ENCODE measurements at regions not wholly inside any gene's neighbourhood (a gene's known extent, or its start where the extent isn't known, plus 50 kb on each side); places are given as distances from the start of the nearest gene placed in this dataset.

- no peak overlapping the region for H3K4me3 ChIP-seq (ENCODE audit: low read depth, low read length)
- TF ChIP-seq, protein P1, sequence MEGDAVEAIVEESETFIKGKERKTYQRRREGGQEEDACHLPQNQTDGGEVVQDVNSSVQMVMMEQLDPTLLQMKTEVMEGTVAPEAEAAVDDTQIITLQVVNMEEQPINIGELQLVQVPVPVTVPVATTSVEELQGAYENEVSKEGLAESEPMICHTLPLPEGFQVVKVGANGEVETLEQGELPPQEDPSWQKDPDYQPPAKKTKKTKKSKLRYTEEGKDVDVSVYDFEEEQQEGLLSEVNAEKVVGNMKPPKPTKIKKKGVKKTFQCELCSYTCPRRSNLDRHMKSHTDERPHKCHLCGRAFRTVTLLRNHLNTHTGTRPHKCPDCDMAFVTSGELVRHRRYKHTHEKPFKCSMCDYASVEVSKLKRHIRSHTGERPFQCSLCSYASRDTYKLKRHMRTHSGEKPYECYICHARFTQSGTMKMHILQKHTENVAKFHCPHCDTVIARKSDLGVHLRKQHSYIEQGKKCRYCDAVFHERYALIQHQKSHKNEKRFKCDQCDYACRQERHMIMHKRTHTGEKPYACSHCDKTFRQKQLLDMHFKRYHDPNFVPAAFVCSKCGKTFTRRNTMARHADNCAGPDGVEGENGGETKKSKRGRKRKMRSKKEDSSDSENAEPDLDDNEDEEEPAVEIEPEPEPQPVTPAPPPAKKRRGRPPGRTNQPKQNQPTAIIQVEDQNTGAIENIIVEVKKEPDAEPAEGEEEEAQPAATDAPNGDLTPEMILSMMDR (IDR thresholded peaks at IDR 0.05; ENCODE audit: low read depth, low read length): no peak
- DNase-seq (ENCODE audit: low read depth, low spot score): no peak
- in situ Hi-C loops (cut with HindIII; ENCODE audit: low sequenced_read_pairs): no loop called here
These were observed 1460.3 kb downstream of the UQCRFS1 start for GRCh38 chr19:27752530-27753184.

DNA sequence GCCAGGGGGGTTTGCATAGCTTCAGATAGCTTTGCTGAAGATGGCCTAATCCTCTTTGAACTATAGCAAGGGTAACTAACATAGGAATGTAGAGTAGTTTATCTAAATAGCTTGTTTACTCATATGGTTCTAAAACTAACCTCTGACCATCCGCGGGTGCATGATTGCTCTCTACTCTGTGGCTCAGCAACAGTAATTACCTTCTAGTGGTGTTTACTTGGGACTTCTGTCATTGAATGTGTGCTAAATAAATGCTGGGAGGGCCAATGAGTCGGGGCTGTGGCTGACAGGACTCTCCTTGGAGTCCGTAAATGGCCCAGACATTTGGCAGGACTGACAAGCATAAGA lies 1461.9 kb downstream of the UQCRFS1 start:
- TF ChIP-seq, protein P1 (IDR thresholded peaks at IDR 0.05; ENCODE audit: low read depth, low read length): no peak
- in situ Hi-C loops (cut with HindIII; ENCODE audit: low sequenced_read_pairs): no loop called here

GRCh38 chr19:27750391-27751043 lies 1462.4 kb downstream of the UQCRFS1 start:
- TF ChIP-seq, protein P1 (IDR thresholded peaks at IDR 0.05; ENCODE audit: low read depth, low read length): no peak
- no peak overlapping the region for H3K4me3 ChIP-seq (ENCODE audit: low read depth, low read length)
- in situ Hi-C loops (cut with HindIII; ENCODE audit: low sequenced_read_pairs): no loop called here
- DNase-seq (ENCODE audit: low read depth, low spot score): no peak

More for the DNA sequence above, 1461.9 kb downstream of the UQCRFS1 start:
- H3K4me3 ChIP-seq (ENCODE audit: low read depth, low read length): no peak overlapping the region
- DNase-seq (ENCODE audit: low read depth, low spot score): no peak

DNA sequence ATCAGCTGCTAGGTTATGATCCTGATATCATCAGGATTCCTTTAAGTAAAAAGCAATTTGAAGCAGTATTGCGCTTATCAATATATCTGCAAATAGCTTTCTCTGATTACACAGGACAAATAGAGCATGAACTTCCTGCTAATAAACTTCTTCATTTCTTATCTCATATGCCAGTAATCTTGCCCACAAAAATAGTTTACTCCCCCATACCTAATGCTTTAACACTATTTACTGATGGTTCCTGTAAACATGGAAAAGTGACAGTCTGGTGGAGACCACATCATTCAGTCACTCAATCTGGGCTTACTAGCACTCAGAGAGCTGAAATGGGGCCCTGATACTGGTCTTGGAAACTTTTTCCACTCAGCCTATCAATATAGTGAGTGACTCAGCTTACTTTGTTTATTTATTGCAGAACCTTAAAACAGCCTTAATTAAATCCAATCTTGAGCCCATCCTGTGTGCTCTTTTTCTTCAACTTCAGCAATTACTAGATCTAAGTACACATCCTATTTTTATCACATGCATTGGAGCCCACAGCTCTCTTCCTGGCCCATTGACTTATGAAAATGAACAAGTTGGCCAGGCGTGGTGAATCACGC lies 1464.3 kb downstream of the UQCRFS1 start:
- DNase-seq (ENCODE audit: low read depth, low spot score): no peak
- TF ChIP-seq, protein P1 (IDR thresholded peaks at IDR 0.05; ENCODE audit: low read depth, low read length): no peak
- H3K4me3 ChIP-seq (ENCODE audit: low read depth, low read length): no peak overlapping the region
- in situ Hi-C loops (cut with HindIII; ENCODE audit: low sequenced_read_pairs): no loop called here

DNA sequence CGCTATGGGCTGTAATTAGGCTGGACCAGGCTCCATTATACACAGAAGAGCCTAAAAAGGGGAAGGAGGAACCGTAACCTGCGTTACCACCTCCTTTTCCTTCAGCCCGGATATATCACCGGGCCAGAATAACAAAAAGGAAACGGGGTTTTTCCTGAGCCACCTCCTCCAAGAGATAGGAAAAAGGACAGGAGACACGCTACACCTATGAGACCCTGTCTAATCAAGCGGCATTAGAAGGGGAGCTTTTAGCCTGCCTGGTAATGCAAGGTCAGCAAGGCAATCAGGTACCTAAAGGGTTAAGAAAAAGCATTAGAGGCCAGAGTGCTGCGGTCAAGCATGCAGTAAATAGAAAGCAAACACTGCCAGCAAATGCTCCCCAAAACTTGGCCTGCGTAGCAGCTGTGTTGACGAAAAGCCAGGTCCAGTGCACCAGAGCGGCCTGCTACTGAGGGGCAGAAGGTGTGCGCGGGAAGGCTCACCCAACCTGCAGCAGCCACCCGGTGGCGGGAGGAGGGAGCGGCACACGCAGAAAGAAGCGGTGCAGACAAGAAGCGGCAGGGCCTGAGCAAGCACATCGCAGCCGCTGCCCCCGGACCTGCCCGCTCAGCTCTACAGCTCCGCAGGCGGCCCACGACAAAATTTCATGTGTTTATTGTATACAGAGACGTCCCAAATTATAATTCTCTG lies 1466.1 kb downstream of the UQCRFS1 start:
- no peak overlapping the region for H3K4me3 ChIP-seq (ENCODE audit: low read depth, low read length)
- TF ChIP-seq, protein P1 (IDR thresholded peaks at IDR 0.05; ENCODE audit: low read depth, low read length): no peak
- no peak for DNase-seq (ENCODE audit: low read depth, low spot score)
- in situ Hi-C loops (cut with HindIII; ENCODE audit: low sequenced_read_pairs): no loop called here

DNA sequence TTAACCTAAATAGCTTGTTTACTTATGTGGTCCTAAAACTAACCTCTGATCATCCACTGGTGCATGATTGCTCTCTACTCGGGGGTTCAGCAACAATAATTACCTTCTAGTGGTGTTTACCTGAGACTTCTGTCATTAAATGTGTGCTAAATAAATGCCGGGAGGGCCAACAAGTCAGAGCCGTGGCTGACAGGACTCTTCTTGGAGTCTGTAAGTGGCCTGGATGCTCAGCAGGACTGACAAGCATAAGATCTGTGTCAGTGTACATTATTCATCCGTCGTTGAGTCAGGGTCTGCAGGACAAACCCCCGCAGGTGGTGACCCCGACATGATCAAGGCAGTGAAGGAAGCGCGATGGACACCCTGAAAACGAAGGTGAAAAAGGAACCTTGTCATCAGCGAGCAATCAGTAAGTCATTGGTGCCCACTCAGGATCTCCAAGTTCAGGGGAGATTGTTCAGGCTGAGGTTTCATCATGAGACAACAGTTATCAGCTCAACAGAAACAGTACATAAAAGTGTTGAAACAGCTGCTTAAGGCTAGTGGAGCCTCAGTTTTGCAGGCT lies 1466.9 kb downstream of the UQCRFS1 start:
- no peak overlapping the region for H3K4me3 ChIP-seq (ENCODE audit: low read depth, low read length)
- TF ChIP-seq, protein P1 (IDR thresholded peaks at IDR 0.05; ENCODE audit: low read depth, low read length): no peak
- no peak for DNase-seq (ENCODE audit: low read depth, low spot score)
- in situ Hi-C loops (cut with HindIII; ENCODE audit: low sequenced_read_pairs): no loop called here

Data from astrocyte of the spinal cord (primary cell).